ENCODE measurements at regions not wholly inside any gene's neighbourhood (a gene's known extent, or its start where the extent isn't known, plus 50 kb on each side); places are given as distances from the start of the nearest gene placed in this dataset.
"Not testable (repeated sequence)": the region's sequence is repeated elsewhere in the genome, so short reads cannot be mapped to it uniquely, and the experiment has no call there.

DNA sequence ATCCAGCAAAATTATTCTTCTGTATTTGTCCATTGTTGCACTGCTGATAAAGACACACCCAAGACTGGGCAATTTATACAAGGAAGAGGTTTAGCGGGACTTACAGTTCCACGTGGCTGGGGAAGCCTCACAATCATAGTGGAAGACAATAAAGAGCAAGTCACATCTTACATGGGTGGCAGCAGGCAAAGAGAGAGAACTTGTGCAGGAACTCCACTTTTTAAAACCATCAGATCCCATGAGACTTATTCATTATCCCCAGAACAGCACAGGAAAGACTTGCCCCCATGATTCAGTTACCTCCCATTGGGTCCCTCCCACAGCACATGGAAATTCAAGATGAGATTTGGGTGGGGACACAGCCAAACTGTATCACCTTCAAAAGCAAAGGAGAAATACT, 286.5 kb upstream of the ECI2 start:
- DNase-seq (ENCODE audit: insufficient read length, low spot score, missing footprints) = no peak
- H3K9me3 ChIP-seq (ENCODE audit: low read depth, low read length) = no peaks in the 10 kb centered on the region
- H2AFZ ChIP-seq (ENCODE audit: low read length) = no peak overlapping the region
- no peaks in the 10 kb centered on the region for H3K79me2 ChIP-seq (ENCODE audit: insufficient read depth, low read length)
- H3K4me2 ChIP-seq (ENCODE audit: insufficient read depth, low read length) = no peak overlapping the region
- no peaks in the 10 kb centered on the region for H3K27me3 ChIP-seq (ENCODE audit: insufficient read depth, low read length)
- no peaks in the 10 kb centered on the region for H3K4me1 ChIP-seq (ENCODE audit: insufficient read depth, low read length)
- TF ChIP-seq, protein P1, sequence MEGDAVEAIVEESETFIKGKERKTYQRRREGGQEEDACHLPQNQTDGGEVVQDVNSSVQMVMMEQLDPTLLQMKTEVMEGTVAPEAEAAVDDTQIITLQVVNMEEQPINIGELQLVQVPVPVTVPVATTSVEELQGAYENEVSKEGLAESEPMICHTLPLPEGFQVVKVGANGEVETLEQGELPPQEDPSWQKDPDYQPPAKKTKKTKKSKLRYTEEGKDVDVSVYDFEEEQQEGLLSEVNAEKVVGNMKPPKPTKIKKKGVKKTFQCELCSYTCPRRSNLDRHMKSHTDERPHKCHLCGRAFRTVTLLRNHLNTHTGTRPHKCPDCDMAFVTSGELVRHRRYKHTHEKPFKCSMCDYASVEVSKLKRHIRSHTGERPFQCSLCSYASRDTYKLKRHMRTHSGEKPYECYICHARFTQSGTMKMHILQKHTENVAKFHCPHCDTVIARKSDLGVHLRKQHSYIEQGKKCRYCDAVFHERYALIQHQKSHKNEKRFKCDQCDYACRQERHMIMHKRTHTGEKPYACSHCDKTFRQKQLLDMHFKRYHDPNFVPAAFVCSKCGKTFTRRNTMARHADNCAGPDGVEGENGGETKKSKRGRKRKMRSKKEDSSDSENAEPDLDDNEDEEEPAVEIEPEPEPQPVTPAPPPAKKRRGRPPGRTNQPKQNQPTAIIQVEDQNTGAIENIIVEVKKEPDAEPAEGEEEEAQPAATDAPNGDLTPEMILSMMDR (IDR thresholded peaks at IDR 0.05; ENCODE audit: extremely low read depth, low read depth, low read length) = no peak
- H3K36me3 ChIP-seq (ENCODE audit: insufficient read depth, low read length) = no peaks in the 10 kb centered on the region
- H3K27ac ChIP-seq (ENCODE audit: low read depth, low read length) = no peak overlapping the region
- no peak overlapping the region for H3K4me3 ChIP-seq (ENCODE audit: insufficient read depth, low read length)
- H4K20me1 ChIP-seq (ENCODE audit: insufficient read depth, low read length) = no peaks in the 10 kb centered on the region

DNA sequence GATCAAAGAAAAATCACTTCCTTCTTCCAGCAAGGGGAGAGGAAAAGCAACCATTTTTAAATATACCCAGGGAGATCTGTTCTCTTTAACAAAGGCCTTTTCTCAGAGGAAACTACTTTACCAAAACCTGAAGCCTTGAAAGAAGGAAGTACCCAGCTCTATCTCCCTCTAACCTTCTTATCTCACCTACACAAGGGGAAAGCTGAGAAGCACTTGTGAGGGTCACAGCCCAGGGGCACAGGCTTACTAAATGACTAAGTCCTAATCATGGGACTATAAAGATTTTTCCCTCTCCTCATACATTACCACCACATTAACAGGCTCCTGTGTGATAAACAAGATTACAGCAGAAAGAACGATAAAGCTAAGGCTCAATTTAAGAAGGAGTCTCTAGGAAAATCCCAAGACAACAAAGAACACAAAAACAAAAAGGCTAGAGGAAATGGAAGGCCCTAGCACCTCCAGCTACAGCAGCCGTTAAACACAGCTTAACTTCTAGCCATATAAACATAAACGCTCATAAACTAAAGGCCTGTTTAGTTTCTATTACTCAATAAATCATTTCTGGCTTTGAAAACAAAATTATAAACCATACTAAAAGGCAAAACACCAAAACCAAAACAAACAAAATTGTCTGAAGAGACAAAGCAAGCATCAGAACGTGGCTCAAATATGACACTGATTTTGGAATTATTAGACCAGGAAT, 284.9 kb upstream of the ECI2 start:
- Histone ChIP-seq H3K79me2 (ENCODE audit: insufficient read depth, low read length) (no peaks in the 10 kb centered on the region), H3K27me3 (ENCODE audit: insufficient read depth, low read length) (no peaks in the 10 kb centered on the region)
- TF ChIP-seq, protein P1 (IDR thresholded peaks at IDR 0.05; ENCODE audit: extremely low read depth, low read depth, low read length) = no peak

GRCh38 chr6:4415549-4415948, 280.2 kb upstream of the ECI2 start:
- no peaks in the 10 kb centered on the region for H3K79me2 ChIP-seq (ENCODE audit: insufficient read depth, low read length)
- no peak overlapping the region for H2AFZ ChIP-seq (ENCODE audit: low read length)
- no peaks in the 10 kb centered on the region for H3K9me3 ChIP-seq (ENCODE audit: low read depth, low read length)
- TF ChIP-seq, protein P1 (IDR thresholded peaks at IDR 0.05; ENCODE audit: extremely low read depth, low read depth, low read length) = no peak
- H3K27ac ChIP-seq (ENCODE audit: low read depth, low read length) = no peak overlapping the region
- no peaks in the 10 kb centered on the region for H4K20me1 ChIP-seq (ENCODE audit: insufficient read depth, low read length)
- no peak overlapping the region for H3K4me2 ChIP-seq (ENCODE audit: insufficient read depth, low read length)
- H3K27me3 ChIP-seq (ENCODE audit: insufficient read depth, low read length) = no peaks in the 10 kb centered on the region
- no peaks in the 10 kb centered on the region for H3K36me3 ChIP-seq (ENCODE audit: insufficient read depth, low read length)
- no peak overlapping the region for H3K4me3 ChIP-seq (ENCODE audit: insufficient read depth, low read length)
- DNase-seq (ENCODE audit: insufficient read length, low spot score, missing footprints) = no peak
- H3K4me1 ChIP-seq (ENCODE audit: insufficient read depth, low read length) = no peaks in the 10 kb centered on the region

More for the DNA sequence above, 284.9 kb upstream of the ECI2 start:
- no peaks in the 10 kb centered on the region for H4K20me1 ChIP-seq (ENCODE audit: insufficient read depth, low read length)
- H3K27ac ChIP-seq (ENCODE audit: low read depth, low read length) = no peak overlapping the region
- no peak overlapping the region for H3K4me3 ChIP-seq (ENCODE audit: insufficient read depth, low read length)
- H3K9me3 ChIP-seq (ENCODE audit: low read depth, low read length) = no peaks in the 10 kb centered on the region
- H3K36me3 ChIP-seq (ENCODE audit: insufficient read depth, low read length) = no peaks in the 10 kb centered on the region
- H2AFZ ChIP-seq (ENCODE audit: low read length) = no peak overlapping the region
- H3K4me1 ChIP-seq (ENCODE audit: insufficient read depth, low read length) = no peaks in the 10 kb centered on the region
- H3K4me2 ChIP-seq (ENCODE audit: insufficient read depth, low read length) = no peak overlapping the region
- no peak for DNase-seq (ENCODE audit: insufficient read length, low spot score, missing footprints)

- not testable (repeated sequence) for H3K4me2 ChIP-seq (ENCODE audit: insufficient read depth, low read length); H3K27ac ChIP-seq (ENCODE audit: low read depth, low read length); H3K4me3 ChIP-seq (ENCODE audit: insufficient read depth, low read length); H3K9me3 ChIP-seq (ENCODE audit: low read depth, low read length); H4K20me1 ChIP-seq (ENCODE audit: insufficient read depth, low read length); H2AFZ ChIP-seq (ENCODE audit: low read length); H3K36me3 ChIP-seq (ENCODE audit: insufficient read depth, low read length); H3K27me3 ChIP-seq (ENCODE audit: insufficient read depth, low read length); DNase-seq (ENCODE audit: insufficient read length, low spot score, missing footprints); H3K4me1 ChIP-seq (ENCODE audit: insufficient read depth, low read length); H3K79me2 ChIP-seq (ENCODE audit: insufficient read depth, low read length)
Measured at GRCh38 chr6:4414078-4414477, 278.7 kb upstream of the ECI2 start.
